ENCODE measurements at regions not wholly inside any gene's neighbourhood (a gene's known extent, or its start where the extent isn't known, plus 50 kb on each side); places are given as distances from the start of the nearest gene placed in this dataset.

- TF ChIP-seq SMC3 (conservative IDR thresholded peaks at IDR 0.05; ENCODE audit: poor library complexity): no peak
- TF ChIP-seq CTCF (IDR thresholded peaks at IDR 0.05; ENCODE audit: poor library complexity, severe bottlenecking): no peak
- TF ChIP-seq POLR2AphosphoS5 (IDR thresholded peaks at IDR 0.05): no peak
- no peak for TF ChIP-seq EP300 (conservative IDR thresholded peaks at IDR 0.05; ENCODE audit: poor library complexity, severe bottlenecking)
- no peak for TF ChIP-seq TAF1 (IDR thresholded peaks at IDR 0.05; ENCODE audit: low read depth)
- TF ChIP-seq RAD21 (conservative IDR thresholded peaks at IDR 0.05): no peak
- TF ChIP-seq REST (IDR thresholded peaks at IDR 0.05; ENCODE audit: borderline replicate concordance): no peak
- TF ChIP-seq EZH2 (IDR thresholded peaks at IDR 0.05; ENCODE audit: borderline replicate concordance, insufficient read depth, low read length, poor library complexity, severe bottlenecking): no peak
- TF ChIP-seq MXI1 (conservative IDR thresholded peaks at IDR 0.05; ENCODE audit: poor library complexity, severe bottlenecking): no peak
Measured at GRCh38 chr6:40162074-40162473, 227.8 kb upstream of the MOCS1 start.

Data from neural cell (in vitro differentiated cells).